IPS DF 6.9 (cell line): ENCODE measurements at regions not wholly inside any gene's neighbourhood (a gene's known extent, or its start where the extent isn't known, plus 50 kb on each side); places are given as distances from the start of the nearest gene placed in this dataset.
"Not testable (repeated sequence)": the region's sequence is repeated elsewhere in the genome, so short reads cannot be mapped to it uniquely, and the experiment has no call there.

Source experiments
- DNase-seq: peaks from one replicate; pipeline ENCODE4 v3.0.0-alpha.2; 2013; ENCODE audit warnings: low read depth, low spot score
- H3K27ac ChIP-seq: one replicate; pipeline ENCODE4 v1.5.1; 2013; ENCODE audit warnings: low read length, control low read depth
- H3K27me3 ChIP-seq: 2 replicates; pipeline ENCODE4 v1.6.1; 2013; ENCODE audit warnings: mild to moderate bottlenecking, low read length; ENCODE audit not compliant: control insufficient read depth, insufficient read depth
- H3K36me3 ChIP-seq: 2 replicates; pipeline ENCODE4 v1.6.1; 2013; ENCODE audit warnings: low read length; ENCODE audit not compliant: control insufficient read depth, insufficient read depth
- H3K4me1 ChIP-seq: 2 replicates; pipeline ENCODE4 v1.6.1; 2013; ENCODE audit warnings: low read length; ENCODE audit not compliant: control insufficient read depth, insufficient read depth
- H3K4me3 ChIP-seq: 2 replicates; pipeline ENCODE4 v1.5.1; 2013; ENCODE audit warnings: mild to moderate bottlenecking, low read length
- H3K9me3 ChIP-seq: 2 replicates; pipeline ENCODE4 v1.6.1; 2013; ENCODE audit warnings: low read length, inconsistent platforms; ENCODE audit not compliant: control insufficient read depth, insufficient read depth
- WGBS: extraction: QIAGEN DNeasy Blood & Tissue Kit; methylation state at CpG from one replicate; pipeline ENCODE4 v1.1.7; 2013; ENCODE audit warnings: mixed read lengths, missing lambda C conversion rate; ENCODE audit not compliant: insufficient read length, insufficient coverage; 5-methylcytosine and 5-hydroxymethylcytosine counted together

GRCh38 chr7:81154565-81154964 lies 235.7 kb upstream of the SEMA3C start:
- Histone ChIP-seq H3K36me3 (no peaks in the 10 kb centered on the region), H3K27me3 (no peaks in the 10 kb centered on the region), H3K4me3 (no peak overlapping the region), H3K4me1 (peaks cover 1% of the 10 kb centered on the region; the same call in 1 of the 2 replicates), H3K9me3 (no peaks in the 10 kb centered on the region), H3K27ac (no peak overlapping the region)
- no CpG with 5 or more reads among the region's 1 CpG for WGBS
- DNase-seq, result no peak

GRCh38 chr7:81152925-81153324 lies 234.1 kb upstream of the SEMA3C start:
- H3K27ac ChIP-seq, H3K36me3 ChIP-seq, H3K9me3 ChIP-seq, H3K27me3 ChIP-seq, H3K4me3 ChIP-seq, DNase-seq, H3K4me1 ChIP-seq: not testable (repeated sequence)
- WGBS, result no CpG with 5 or more reads among the region's 9 CpGs

GRCh38 chr7:81150951-81151361 lies 232.1 kb upstream of the SEMA3C start:
- no peaks in the 10 kb centered on the region for H3K27me3 ChIP-seq
- DNase-seq, result no peak
- peaks cover 1% of the 10 kb centered on the region; the same call in 1 of the 2 replicates for H3K4me1 ChIP-seq
- no peaks in the 10 kb centered on the region for H3K36me3 ChIP-seq
- H3K9me3 ChIP-seq, result no peaks in the 10 kb centered on the region
- no peak overlapping the region for H3K27ac ChIP-seq
- WGBS, result no CpG with 5 or more reads among the region's 1 CpG
- H3K4me3 ChIP-seq, result no peak overlapping the region

GRCh38 chr7:81143856-81144255 lies 225.0 kb upstream of the SEMA3C start:
- DNase-seq, result no peak
- Histone ChIP-seq H3K27me3 (no peaks in the 10 kb centered on the region), H3K27ac (no peak overlapping the region), H3K9me3 (no peaks in the 10 kb centered on the region), H3K4me3 (no peak overlapping the region), H3K4me1 (no peaks in the 10 kb centered on the region), H3K36me3 (no peaks in the 10 kb centered on the region)
- WGBS, result no CpG with 5 or more reads among the region's 2 CpGs

GRCh38 chr7:81141257-81142205 lies 222.7 kb upstream of the SEMA3C start:
- not testable (repeated sequence) for H3K9me3 ChIP-seq, DNase-seq, H3K4me1 ChIP-seq, H3K27me3 ChIP-seq, H3K4me3 ChIP-seq, H3K27ac ChIP-seq, H3K36me3 ChIP-seq
- WGBS, result no CpG with 5 or more reads among the region's 45 CpGs

GRCh38 chr7:81140775-81141174 lies 221.9 kb upstream of the SEMA3C start:
- DNase-seq, result no peak
- no peak overlapping the region for H3K27ac ChIP-seq
- H3K36me3 ChIP-seq, result no peaks in the 10 kb centered on the region
- H3K27me3 ChIP-seq, result no peaks in the 10 kb centered on the region
- no peak overlapping the region for H3K4me3 ChIP-seq
- H3K9me3 ChIP-seq, result no peaks in the 10 kb centered on the region
- WGBS, result no CpG with 5 or more reads among the region's 3 CpGs
- no peaks in the 10 kb centered on the region for H3K4me1 ChIP-seq

- Histone ChIP-seq H3K9me3 (no peaks in the 10 kb centered on the region), H3K4me3 (no peak overlapping the region)
Measured at GRCh38 chr7:81140252-81140651, 221.4 kb upstream of the SEMA3C start.

GRCh38 chr7:81138870-81139269 lies 220.0 kb upstream of the SEMA3C start:
- Histone ChIP-seq H3K27ac (no peak overlapping the region), H3K4me1 (no peaks in the 10 kb centered on the region), H3K4me3 (no peak overlapping the region), H3K9me3 (no peaks in the 10 kb centered on the region), H3K36me3 (no peaks in the 10 kb centered on the region), H3K27me3 (no peaks in the 10 kb centered on the region)
- DNase-seq, result no peak
- no CpG with 5 or more reads among the region's 1 CpG for WGBS

More at GRCh38 chr7:81140252-81140651, 221.4 kb upstream of the SEMA3C start:
- H3K4me1 ChIP-seq, result no peaks in the 10 kb centered on the region
- no peak for DNase-seq
- H3K36me3 ChIP-seq, result no peaks in the 10 kb centered on the region
- WGBS, result no CpG with 5 or more reads among the region's 2 CpGs
- H3K27me3 ChIP-seq, result no peaks in the 10 kb centered on the region
- no peak overlapping the region for H3K27ac ChIP-seq

- no peaks in the 10 kb centered on the region; the same call in 1 of the 2 replicates for H3K4me1 ChIP-seq
- no peaks in the 10 kb centered on the region for H3K27me3 ChIP-seq
- no peaks in the 10 kb centered on the region for H3K9me3 ChIP-seq
- DNase-seq, result no peak
- WGBS, result no CpG with 5 or more reads among the region's 4 CpGs
- no peak overlapping the region for H3K4me3 ChIP-seq
- no peaks in the 10 kb centered on the region for H3K36me3 ChIP-seq
- no peak overlapping the region for H3K27ac ChIP-seq
Measured at GRCh38 chr7:81135324-81135723, 216.5 kb upstream of the SEMA3C start.

- Histone ChIP-seq H3K4me3 (no peak overlapping the region), H3K27me3 (no peaks in the 10 kb centered on the region), H3K27ac (no peak overlapping the region), H3K9me3 (no peaks in the 10 kb centered on the region), H3K36me3 (no peaks in the 10 kb centered on the region), H3K4me1 (no peaks in the 10 kb centered on the region; the same call in 1 of the 2 replicates)
- no CpG with 5 or more reads among the region's 1 CpG for WGBS
- no peak for DNase-seq
Measured at GRCh38 chr7:81128011-81128410, 209.2 kb upstream of the SEMA3C start.

GRCh38 chr7:81120803-81121202 lies 202.0 kb upstream of the SEMA3C start:
- H3K4me3 ChIP-seq, result no peak overlapping the region
- no peaks in the 10 kb centered on the region for H3K9me3 ChIP-seq
- no CpG with 5 or more reads among the region's 4 CpGs for WGBS

More at GRCh38 chr7:81120803-81121202, 202.0 kb upstream of the SEMA3C start:
- no peak overlapping the region for H3K27ac ChIP-seq
- H3K36me3 ChIP-seq, result no peaks in the 10 kb centered on the region
- no peaks in the 10 kb centered on the region for H3K27me3 ChIP-seq
- no peak for DNase-seq
- H3K4me1 ChIP-seq, result no peaks in the 10 kb centered on the region
